ENCODE measurements at regions not wholly inside any gene's neighbourhood (a gene's known extent, or its start where the extent isn't known, plus 50 kb on each side); places are given as distances from the start of the nearest gene placed in this dataset.
"Not testable (repeated sequence)": the region's sequence is repeated elsewhere in the genome, so short reads cannot be mapped to it uniquely, and the experiment has no call there.

GRCh38 chr5:166618526-166618925, 1672.9 kb upstream of the WWC1 start:
- no peak for DNase-seq (ENCODE audit: low read depth)

- DNase-seq (ENCODE audit: low read depth) = no peak
Observed at GRCh38 chr5:166624573-166624972, 1666.9 kb upstream of the WWC1 start.

- no peak for DNase-seq (ENCODE audit: low read depth)
Observed at GRCh38 chr5:166625210-166625865, 1666.1 kb upstream of the WWC1 start.

- no peak for DNase-seq (ENCODE audit: low read depth)
Observed at GRCh38 chr5:166637295-166637694, 1654.2 kb upstream of the WWC1 start.

GRCh38 chr5:166639151-166639550, 1652.3 kb upstream of the WWC1 start:
- DNase-seq (ENCODE audit: low read depth) = no peak

GRCh38 chr5:166640136-166640535, 1651.3 kb upstream of the WWC1 start:
- not testable (repeated sequence) for DNase-seq (ENCODE audit: low read depth)

GRCh38 chr5:166648736-166649135, 1642.7 kb upstream of the WWC1 start:
- no peak for DNase-seq (ENCODE audit: low read depth)

GRCh38 chr5:166649676-166650075, 1641.8 kb upstream of the WWC1 start:
- no peak for DNase-seq (ENCODE audit: low read depth)

GRCh38 chr5:166651234-166651633, 1640.2 kb upstream of the WWC1 start:
- no peak for DNase-seq (ENCODE audit: low read depth)

GRCh38 chr5:166671811-166672210, 1619.6 kb upstream of the WWC1 start:
- no peak for DNase-seq (ENCODE audit: low read depth)

- DNase-seq (ENCODE audit: low read depth) = no peak
Observed at GRCh38 chr5:166672431-166672830, 1619.0 kb upstream of the WWC1 start.

GRCh38 chr5:166677891-166678290, 1613.6 kb upstream of the WWC1 start:
- DNase-seq (ENCODE audit: low read depth) = no peak

- no peak for DNase-seq (ENCODE audit: low read depth)
Observed at GRCh38 chr5:166679331-166679730, 1612.1 kb upstream of the WWC1 start.

- DNase-seq (ENCODE audit: low read depth) = no peak
Observed at GRCh38 chr5:166695326-166695725, 1596.1 kb upstream of the WWC1 start.

- DNase-seq (ENCODE audit: low read depth) = no peak
Observed at GRCh38 chr5:166708291-166708690, 1583.2 kb upstream of the WWC1 start.

- no peak for DNase-seq (ENCODE audit: low read depth)
Observed at GRCh38 chr5:166709691-166710090, 1581.8 kb upstream of the WWC1 start.

- no peak for DNase-seq (ENCODE audit: low read depth)
Observed at GRCh38 chr5:166710271-166710670, 1581.2 kb upstream of the WWC1 start.

- DNase-seq (ENCODE audit: low read depth) = no peak
Observed at GRCh38 chr5:166712447-166713185, 1578.8 kb upstream of the WWC1 start.

- no peak for DNase-seq (ENCODE audit: low read depth)
Observed at GRCh38 chr5:166713295-166713694, 1578.2 kb upstream of the WWC1 start.

- no peak for DNase-seq (ENCODE audit: low read depth)
Observed at GRCh38 chr5:166716856-166717492, 1574.5 kb upstream of the WWC1 start.

GRCh38 chr5:166719991-166720390, 1571.5 kb upstream of the WWC1 start:
- DNase-seq (ENCODE audit: low read depth) = no peak

- DNase-seq (ENCODE audit: low read depth) = no peak
Observed at GRCh38 chr5:166722939-166723338, 1568.5 kb upstream of the WWC1 start.

- DNase-seq (ENCODE audit: low read depth) = no peak
Observed at GRCh38 chr5:166724284-166724683, 1567.2 kb upstream of the WWC1 start.

Measured in stimulated activated CD8-positive, alpha-beta memory T cell treated with anti-CD3 and anti-CD28 coated beads, Interleukin-15, amount 100 ng/mL, for 1 hour (primary cell).